Ovary (tissue), 7 donors: ENCODE measurements at regions not wholly inside any gene's neighbourhood (a gene's known extent, or its start where the extent isn't known, plus 50 kb on each side); places are given as distances from the start of the nearest gene placed in this dataset.

Experiments used
- DNase-seq, 5 donors: peaks; one replicate each; pipeline ENCODE4 v3.0.0-alpha.2; 2019 to 2020
- H3K27ac ChIP-seq, 2 donors: fragments of 200-600 bp; one replicate each; pipeline versions ENCODE4 v1.5.1 to v1.8.0; 2019 to 2022
- H3K27me3 ChIP-seq: fragments of 200-600 bp; one replicate; pipeline ENCODE4 v1.8.0; 2022
- H3K36me3 ChIP-seq: fragments of 200-600 bp; sonication (generic); one replicate; pipeline ENCODE4 v1.5.1; 2019
- H3K4me1 ChIP-seq: one replicate; pipeline ENCODE4 v1.8.1; 2013; ENCODE audit warnings: mild to moderate bottlenecking, moderate library complexity; ENCODE audit not compliant: insufficient read depth
- H3K4me3 ChIP-seq: fragments of 200-600 bp; sonication (generic); one replicate; pipeline ENCODE4 v1.5.1; 2017
- H3K9me3 ChIP-seq, 2 donors: fragments of 200-600 bp in 1 of 2; sonication (generic) in 1 of 2; one replicate each; pipeline versions ENCODE4 v1.5.1 to v1.8.1; 2013 to 2019; ENCODE audit warnings: mild to moderate bottlenecking in 1 of 2, moderate library complexity in 1 of 2
- EP300 ChIP-seq: sonication (generic); formaldehyde crosslinking; IDR thresholded peaks from one replicate; pipeline ENCODE4 v1.6.1; 2017; ENCODE audit warnings: antibody characterized with exemption
- POLR2A ChIP-seq: fragments of 450-650 bp; IDR thresholded peaks from one replicate; pipeline ENCODE4 v1.6.1; 2017; ENCODE audit warnings: antibody characterized with exemption, mild to moderate bottlenecking, moderate library complexity
- WGBS, 3 donors: extraction: QIAGEN DNeasy Blood & Tissue Kit in 1 of 3; methylation state at CpG; one replicate each; pipeline versions ENCODE4 v1.1.5 to v1.1.7; 2013 to 2017; 5-methylcytosine and 5-hydroxymethylcytosine counted together
- intact Hi-C, 4 donors: fragments of 100-400 bp; cut with DNase I; formaldehyde crosslinking; loops; one replicate each; pipeline versions ENCODE4 v1.11.0 to v1.15.1; 2022 to 2023
- TF ChIP-seq, protein P1 (sequence below), 3 donors: fragments of 450-650 bp in 2 of 3; fragments of 200-600 bp in 1 of 3; IDR thresholded peaks; one replicate each; pipeline versions ENCODE4 v1.5.1 to v1.8.0; 2016 to 2022; ENCODE audit warnings: antibody characterized with exemption in 3 of 3, mild to moderate bottlenecking in 1 of 3
- donor health status: DM: no; HTN: no; CAD: no; lungs with moderate emphysema.
- donor health status: DM: no; HTN: no; CAD: no.
- donor health status: Bipolar disorder and iron deficiency.
- donor health status: DM: no; HTN: no; CAD: no.
- donor health status: DM: yes; HTN: yes; CAD: no.

DNA sequence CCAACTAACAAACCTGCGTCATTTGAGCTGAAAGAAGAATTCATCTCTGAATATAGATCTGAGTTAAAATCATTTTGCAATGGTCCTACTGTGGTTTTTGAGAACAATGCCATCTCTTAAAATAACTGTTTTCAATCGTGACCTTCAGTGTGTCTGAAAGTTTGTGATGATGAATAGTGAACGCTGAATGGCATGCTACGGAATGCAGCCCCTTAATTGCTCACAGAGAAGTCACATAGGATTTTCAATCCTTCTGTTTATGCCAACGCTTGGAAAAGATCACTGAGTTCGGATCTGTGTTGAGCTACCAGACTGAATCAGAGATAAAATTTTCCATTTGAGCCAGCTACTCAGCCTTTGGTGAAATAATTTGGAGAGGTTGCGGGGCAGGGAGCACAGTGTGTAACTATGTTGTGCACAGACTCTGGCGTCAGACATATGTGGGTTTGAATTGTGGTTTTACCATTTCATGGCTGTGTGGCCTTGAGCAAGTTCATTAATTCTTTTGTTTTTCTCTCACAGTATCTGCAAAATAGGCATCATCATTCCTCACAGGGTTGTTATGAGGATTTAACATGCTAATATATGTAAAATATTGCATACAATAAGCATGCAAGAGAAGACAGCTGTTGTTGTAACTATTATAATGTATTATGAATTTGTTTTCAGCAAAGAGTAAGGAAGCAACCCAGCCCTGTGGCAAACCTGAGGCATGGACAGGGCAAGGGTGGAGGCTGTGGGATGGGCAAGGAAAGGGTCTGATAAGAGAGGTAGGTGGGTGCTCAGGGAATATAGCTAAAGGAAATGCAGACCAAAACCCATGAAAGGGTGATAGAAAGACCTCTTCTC lies 679.9 kb downstream of the KCNA4 start:
- WGBS, 3 donors, result 18 to 34% (median 20%) methylated on average over 8 of the region's 8 CpGs
- intact Hi-C loops, result no loop called here
- no peaks in the 10 kb centered on the region for H3K36me3 ChIP-seq
- no peaks in the 10 kb centered on the region for H3K4me1 ChIP-seq
- H3K27ac ChIP-seq, result no peak overlapping the region
- no peaks in the 10 kb centered on the region for H3K9me3 ChIP-seq
- no peak for DNase-seq
- TF ChIP-seq POLR2A (no peak), EP300 (no peak)
- TF ChIP-seq, protein P1, sequence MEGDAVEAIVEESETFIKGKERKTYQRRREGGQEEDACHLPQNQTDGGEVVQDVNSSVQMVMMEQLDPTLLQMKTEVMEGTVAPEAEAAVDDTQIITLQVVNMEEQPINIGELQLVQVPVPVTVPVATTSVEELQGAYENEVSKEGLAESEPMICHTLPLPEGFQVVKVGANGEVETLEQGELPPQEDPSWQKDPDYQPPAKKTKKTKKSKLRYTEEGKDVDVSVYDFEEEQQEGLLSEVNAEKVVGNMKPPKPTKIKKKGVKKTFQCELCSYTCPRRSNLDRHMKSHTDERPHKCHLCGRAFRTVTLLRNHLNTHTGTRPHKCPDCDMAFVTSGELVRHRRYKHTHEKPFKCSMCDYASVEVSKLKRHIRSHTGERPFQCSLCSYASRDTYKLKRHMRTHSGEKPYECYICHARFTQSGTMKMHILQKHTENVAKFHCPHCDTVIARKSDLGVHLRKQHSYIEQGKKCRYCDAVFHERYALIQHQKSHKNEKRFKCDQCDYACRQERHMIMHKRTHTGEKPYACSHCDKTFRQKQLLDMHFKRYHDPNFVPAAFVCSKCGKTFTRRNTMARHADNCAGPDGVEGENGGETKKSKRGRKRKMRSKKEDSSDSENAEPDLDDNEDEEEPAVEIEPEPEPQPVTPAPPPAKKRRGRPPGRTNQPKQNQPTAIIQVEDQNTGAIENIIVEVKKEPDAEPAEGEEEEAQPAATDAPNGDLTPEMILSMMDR (IDR thresholded peaks at IDR 0.05), result no peak
- H3K4me3 ChIP-seq, result no peak overlapping the region
- no peaks in the 10 kb centered on the region for H3K27me3 ChIP-seq

DNA sequence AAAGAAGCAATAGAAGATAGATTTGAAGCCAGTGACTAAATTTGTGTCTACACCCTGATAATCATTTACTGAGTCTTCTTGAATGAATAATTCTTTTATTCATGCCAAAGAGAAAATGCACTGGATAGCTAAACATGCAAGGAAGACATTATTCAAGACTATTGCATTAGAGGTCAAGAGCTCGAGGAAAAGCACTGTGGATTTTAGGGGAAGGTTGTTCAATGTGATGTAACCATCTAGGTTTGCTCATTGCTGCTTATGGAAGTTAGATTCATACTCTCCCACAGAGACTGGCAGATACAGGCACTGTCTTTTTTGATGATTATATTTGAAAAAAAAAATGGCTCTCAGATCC lies 682.1 kb downstream of the KCNA4 start:
- Histone ChIP-seq H3K9me3 (no peaks in the 10 kb centered on the region), H3K4me1 (no peaks in the 10 kb centered on the region), H3K27me3 (no peaks in the 10 kb centered on the region), H3K36me3 (no peaks in the 10 kb centered on the region), H3K4me3 (no peak overlapping the region), H3K27ac (no peak overlapping the region)
- 24 to 37% (median 28%) methylated on average over 1 of the region's 1 CpG for whole genome bisulfite sequencing, 3 donors
- TF ChIP-seq EP300 (no peak), POLR2A (no peak)
- TF ChIP-seq, protein P1 (IDR thresholded peaks at IDR 0.05), result no peak
- no peak for DNase-seq
- intact Hi-C loops, result no loop called here

DNA sequence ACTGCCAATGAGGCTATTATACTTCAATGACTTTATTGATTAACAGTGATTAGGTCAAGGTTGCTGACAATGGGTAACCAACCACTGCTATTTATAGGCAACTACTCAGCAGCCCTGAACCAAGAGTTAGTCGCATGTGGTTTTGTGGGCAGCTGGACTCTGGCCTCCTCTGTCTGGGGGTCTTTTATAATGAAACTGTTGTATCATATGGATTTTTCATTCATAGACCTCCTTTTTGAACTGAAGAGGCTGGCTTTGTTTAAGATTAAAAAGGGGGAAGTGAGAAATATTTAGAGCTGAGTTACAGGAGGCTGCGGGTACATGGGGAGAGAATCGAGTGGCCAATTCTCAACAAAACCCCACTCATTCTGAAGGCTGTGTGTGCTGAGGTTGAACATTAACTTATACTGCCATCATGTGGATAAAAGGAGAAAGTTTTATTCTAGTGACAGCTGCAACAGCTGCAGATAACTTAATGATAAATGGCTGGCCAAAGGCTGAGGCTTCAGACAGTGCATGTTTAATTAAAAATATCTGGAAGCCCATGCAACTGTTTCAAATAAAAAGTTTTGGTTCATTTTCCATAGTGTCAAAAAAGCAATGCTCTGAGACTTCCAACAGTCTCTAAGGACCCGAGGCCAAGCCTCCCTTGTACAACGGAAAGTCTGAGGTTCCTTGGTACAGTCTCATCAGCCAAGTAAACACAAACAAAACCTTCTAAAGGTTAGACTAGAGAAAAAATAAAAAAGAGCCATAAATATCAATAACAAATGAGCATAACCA lies 682.6 kb downstream of the KCNA4 start:
- intact Hi-C loops, result no loop called here
- H3K4me1 ChIP-seq, result no peaks in the 10 kb centered on the region
- 16 to 19% (median 17%) methylated on average over 5 of the region's 5 CpGs for WGBS, 3 donors
- H3K27me3 ChIP-seq, result no peaks in the 10 kb centered on the region
- TF ChIP-seq, protein P1 (IDR thresholded peaks at IDR 0.05), result no peak
- no peak for TF ChIP-seq POLR2A
- TF ChIP-seq EP300, result no peak
- no peak overlapping the region for H3K27ac ChIP-seq
- no peak overlapping the region for H3K4me3 ChIP-seq
- no peaks in the 10 kb centered on the region for H3K9me3 ChIP-seq
- DNase-seq, result no peak
- no peaks in the 10 kb centered on the region for H3K36me3 ChIP-seq

DNA sequence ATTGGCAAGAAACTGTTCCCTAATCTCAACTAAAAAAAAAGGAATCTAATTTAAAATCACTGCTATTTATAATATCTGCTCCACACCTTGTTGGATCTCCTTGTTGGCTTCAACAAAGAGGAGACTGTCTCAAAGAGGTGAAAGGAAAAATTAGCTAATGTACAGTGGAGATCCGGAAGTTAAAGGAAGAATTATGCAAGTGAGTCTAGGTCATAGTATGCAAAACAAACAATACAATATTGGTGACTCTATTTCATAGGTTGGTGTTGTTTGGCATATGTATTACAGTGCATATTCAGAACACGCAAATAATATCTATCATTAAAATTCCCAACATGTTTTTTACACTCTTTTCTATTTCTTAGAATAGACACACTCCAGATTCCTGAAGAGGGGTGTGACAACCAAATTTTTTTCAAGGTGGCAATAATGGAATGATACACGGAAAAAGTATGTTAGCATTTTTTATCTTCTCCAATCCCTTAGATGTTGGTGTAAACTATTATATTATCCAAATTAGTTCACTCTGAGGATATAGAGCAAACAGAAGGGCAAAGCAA lies 685.3 kb downstream of the KCNA4 start:
- H3K27me3 ChIP-seq, result no peaks in the 10 kb centered on the region
- no peaks in the 10 kb centered on the region for H3K9me3 ChIP-seq
- DNase-seq, result no peak
- H3K4me1 ChIP-seq, result no peaks in the 10 kb centered on the region
- WGBS, 3 donors, result 86 to 90% (median 87%) methylated on average over 3 of the region's 3 CpGs
- H3K27ac ChIP-seq, result no peak overlapping the region
- H3K36me3 ChIP-seq, result no peaks in the 10 kb centered on the region
- H3K4me3 ChIP-seq, result no peak overlapping the region
- intact Hi-C loops, result no loop called here
- TF ChIP-seq, protein P1 (IDR thresholded peaks at IDR 0.05), result no peak
- TF ChIP-seq POLR2A (no peak), EP300 (no peak)
